Kidney capillary endothelial cell (primary cell): ENCODE measurements at regions not wholly inside any gene's neighbourhood (a gene's known extent, or its start where the extent isn't known, plus 50 kb on each side); places are given as distances from the start of the nearest gene placed in this dataset.
"Not testable (repeated sequence)": the region's sequence is repeated elsewhere in the genome, so short reads cannot be mapped to it uniquely, and the experiment has no call there.

Source experiments
- DNase-seq: peaks from one replicate; pipeline ENCODE4 v3.0.0-alpha.2; 2018; ENCODE audit warnings: low spot score

- no peak for DNase-seq
Measured at GRCh38 chr16:8187782-8188372, 402.4 kb downstream of the TMEM114 start.

DNA sequence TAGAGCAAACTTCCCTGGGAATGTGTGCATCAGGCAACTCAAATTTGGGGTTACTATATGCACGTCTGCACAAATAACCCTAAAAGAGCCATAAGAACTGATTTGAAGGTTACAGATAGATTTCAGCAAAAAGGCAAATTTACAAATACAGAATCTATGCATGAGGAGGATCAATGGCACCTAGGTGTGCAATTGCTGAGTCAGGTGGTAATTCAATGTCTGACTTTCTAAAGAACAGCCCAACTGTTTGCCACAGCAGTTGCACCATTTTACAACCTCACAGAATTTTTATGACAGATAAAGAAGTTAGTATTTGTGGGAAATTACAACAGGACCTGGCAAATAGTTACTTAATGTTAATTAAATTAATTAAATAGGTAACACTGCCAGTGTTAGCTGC is 405.5 kb downstream of the TMEM114 start:
- no peak for DNase-seq

DNA sequence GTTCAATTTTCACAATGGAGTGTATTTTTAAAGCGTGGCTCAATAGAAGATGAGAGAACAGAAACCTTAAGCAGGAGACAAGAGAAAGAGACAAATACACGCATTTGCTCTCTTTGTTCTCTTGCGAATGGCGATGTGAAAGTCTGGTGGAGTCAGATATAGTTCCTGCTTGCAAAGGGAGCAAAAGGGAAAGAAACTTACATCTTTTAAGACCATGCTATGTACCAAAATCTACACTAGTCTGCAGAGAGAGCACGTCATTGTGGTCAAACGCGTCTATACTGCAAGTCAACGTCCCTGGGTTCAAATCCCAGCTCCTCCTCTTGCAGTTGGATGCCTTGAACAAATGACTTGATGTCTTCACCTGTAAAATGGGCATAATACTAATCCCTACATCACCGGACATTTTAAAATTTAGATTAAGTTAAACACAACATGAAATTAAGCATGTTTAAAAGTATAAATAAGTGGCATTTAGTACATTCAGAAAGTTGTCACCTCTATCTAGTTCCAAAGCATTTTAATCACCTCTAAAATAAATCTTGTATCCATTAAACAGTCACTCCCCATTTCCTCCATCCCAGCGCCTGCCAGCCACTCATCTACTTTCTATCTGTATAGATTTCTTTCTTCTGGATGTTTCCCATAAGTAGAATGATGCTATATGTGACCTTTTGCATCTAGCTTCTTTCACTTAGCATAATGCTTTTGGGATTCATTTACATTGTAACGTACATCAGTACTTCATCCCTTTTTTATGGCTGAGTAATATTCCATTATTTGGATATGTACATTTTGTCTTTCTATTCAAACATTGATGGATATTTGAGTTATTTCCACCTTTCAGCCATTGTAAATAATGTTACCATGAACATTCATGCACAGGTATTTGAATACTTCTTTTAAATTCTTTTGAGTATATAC is 406.9 kb downstream of the TMEM114 start:
- no peak for DNase-seq

DNA sequence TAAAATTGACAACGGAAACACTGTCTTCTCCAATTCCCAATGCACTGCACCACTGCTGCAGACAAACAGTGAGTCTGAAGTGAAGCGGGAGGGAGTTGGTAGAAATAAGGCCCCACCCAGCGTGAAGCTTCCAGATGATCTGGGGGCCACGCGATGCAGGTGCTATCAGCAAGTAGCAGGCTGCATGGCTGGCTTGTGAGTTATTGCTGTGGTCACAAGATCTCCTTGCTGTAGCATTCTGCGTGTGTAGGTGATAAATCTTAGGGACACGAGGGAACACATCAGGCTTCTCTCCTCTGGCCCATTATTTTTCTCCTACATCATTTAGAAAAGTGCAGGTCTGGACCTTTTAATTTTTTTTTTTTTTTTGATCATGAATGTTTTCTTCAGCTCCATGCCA is 407.6 kb downstream of the TMEM114 start:
- no peak for DNase-seq

- no peak for DNase-seq
Measured at GRCh38 chr16:8179615-8180014, 410.7 kb downstream of the TMEM114 start.

GRCh38 chr16:8178271-8178670 is 412.0 kb downstream of the TMEM114 start:
- no peak for DNase-seq

GRCh38 chr16:8175411-8175810 is 414.9 kb downstream of the TMEM114 start:
- no peak for DNase-seq

- peak; percentile 64 for DNase-seq
Measured at GRCh38 chr16:8173111-8173644, 417.1 kb downstream of the TMEM114 start.

DNA sequence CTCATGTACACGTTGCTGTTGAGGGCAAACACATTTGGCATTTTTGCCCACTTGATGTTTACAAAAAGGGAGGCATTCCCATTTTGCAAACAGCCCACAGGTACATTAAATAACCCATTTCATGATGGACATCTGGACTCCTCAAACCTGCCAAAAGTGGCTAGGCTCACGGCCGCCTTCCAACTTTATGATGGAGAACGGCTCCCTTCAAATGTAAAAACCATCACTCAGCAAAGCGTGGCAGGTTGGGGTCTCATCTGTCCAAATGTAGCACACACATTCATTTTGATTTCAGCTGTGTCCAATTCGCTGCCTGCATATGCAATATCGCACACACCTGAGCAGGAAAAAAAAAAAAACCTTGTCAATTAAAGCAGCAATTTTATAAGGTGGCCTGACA is 417.8 kb downstream of the TMEM114 start:
- DNase-seq: no peak

GRCh38 chr16:8168016-8168415 is 422.3 kb downstream of the TMEM114 start:
- no peak for DNase-seq

- DNase-seq: no peak
Measured at GRCh38 chr16:8167436-8167835, 422.9 kb downstream of the TMEM114 start.

- DNase-seq: no peak
Measured at GRCh38 chr16:8158051-8158450, 432.3 kb downstream of the TMEM114 start.

- no peak for DNase-seq
Measured at GRCh38 chr16:8155275-8155674, 435.0 kb downstream of the TMEM114 start.

DNA sequence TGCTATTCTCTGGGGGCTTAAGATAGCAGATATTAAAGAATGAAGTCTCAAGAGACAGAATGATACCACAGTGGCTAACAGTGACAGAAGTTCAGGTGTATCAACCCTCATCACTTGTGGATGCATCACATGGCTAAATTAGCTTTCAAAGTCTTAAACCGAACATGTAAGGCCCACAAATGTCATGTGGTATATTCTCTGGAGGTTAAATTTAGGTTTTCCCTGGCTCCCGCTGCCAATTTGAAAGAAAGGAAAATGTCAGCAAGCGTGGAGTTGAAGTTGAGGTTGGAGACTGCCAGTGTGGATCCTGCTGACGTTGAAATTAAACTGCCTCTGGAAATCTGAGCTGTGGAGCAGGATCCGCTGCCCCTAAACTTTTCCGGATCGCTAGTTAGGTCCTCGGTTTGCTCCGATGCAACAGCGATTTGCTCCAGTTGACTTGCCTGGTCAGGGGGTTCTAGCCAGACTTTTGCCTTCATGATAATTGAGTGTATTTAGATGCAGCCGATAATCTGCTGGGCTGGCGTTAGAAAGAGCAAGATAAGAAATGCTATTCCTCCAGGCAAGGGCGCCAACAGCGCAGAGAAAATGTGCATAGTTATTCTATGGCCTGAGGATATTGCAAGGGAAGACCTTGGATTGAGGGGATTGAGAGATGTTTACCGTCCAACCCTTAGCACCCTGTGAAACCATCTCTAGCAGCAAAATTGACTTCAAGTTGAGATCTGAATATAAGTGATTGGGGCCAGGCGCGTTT is 443.9 kb downstream of the TMEM114 start:
- no peak for DNase-seq

DNA sequence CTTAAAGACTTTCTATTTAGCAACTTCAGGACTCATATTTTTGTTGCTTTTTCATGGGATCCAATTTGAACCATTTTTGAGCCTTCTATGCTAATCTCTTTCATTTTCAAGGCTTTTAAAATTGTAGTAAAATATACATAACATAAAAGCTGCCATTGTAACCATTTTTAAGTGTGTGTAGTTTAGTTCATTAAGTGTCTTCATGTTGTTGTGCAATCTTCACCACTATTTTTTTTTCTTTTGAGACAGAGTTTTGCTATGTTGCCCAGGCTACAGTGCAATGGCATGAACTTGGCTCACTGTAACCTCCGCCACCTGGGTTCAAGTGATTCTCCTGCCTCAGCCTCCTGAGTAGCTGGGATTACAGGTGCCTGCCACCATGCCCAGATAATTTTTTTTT is 451.6 kb downstream of the TMEM114 start:
- DNase-seq: no peak

DNA sequence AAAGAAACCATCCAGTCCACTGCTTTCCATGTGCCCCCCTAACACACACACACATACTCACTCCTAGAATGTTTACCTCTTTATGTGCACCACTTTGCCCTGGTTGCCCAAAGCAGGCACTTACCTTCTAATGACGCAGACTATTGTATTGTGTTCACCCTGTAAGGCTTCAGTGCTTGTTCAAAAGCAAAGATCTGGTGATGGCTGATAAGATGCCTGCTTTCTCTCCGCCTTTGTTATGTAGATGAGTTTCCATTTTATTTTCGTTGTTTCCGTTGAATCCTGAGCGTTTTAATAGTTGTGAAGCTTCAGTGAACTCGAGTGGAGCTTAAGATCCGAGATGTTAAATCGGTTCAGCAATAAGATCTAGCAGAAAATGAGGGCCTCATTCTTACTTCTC is 452.7 kb downstream of the TMEM114 start:
- no peak for DNase-seq

- no peak for DNase-seq
Measured at GRCh38 chr16:8130197-8130596, 460.1 kb downstream of the TMEM114 start.

DNA sequence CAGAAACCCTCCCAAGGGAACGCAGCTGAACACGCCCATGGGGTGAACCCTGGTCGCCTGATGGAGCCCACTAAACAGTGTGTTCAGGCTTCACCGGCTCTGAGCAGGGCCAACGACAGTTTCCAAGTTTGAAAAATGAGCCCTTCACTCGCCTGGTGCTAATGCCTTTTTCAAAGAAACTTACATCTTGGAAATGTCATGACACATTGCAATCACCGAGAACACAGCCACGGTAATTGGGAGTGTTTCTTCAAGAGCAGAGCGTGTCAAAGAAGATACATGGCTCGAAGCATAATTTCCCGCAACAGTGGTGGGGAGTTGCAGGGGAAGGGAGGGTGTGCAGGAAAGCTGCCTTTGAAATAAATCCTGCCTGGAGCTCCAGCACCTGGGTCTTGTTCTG is 463.2 kb downstream of the TMEM114 start:
- no peak for DNase-seq

- DNase-seq: no peak
Measured at GRCh38 chr16:8126313-8126712, 464.0 kb downstream of the TMEM114 start.

DNA sequence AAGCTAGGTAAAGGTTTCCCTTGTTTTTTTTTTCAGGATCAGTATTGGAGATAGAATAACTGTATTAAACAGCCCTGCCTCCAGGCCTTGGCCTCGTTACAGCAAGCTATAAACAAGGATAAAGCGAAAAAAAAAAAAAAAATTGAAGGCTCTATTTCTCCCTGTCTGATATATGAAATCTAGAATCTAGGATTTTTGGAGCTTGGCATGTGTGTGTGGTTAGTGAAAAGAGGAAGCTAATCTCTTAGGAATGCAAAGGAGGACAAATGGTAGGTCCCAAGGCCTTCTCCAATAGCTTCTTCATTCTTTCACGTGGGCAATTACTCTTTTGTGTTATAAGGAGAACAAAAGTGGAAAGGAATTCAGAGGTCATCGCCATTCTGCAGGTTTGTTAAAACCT is 470.3 kb downstream of the TMEM114 start:
- DNase-seq: no peak

DNA sequence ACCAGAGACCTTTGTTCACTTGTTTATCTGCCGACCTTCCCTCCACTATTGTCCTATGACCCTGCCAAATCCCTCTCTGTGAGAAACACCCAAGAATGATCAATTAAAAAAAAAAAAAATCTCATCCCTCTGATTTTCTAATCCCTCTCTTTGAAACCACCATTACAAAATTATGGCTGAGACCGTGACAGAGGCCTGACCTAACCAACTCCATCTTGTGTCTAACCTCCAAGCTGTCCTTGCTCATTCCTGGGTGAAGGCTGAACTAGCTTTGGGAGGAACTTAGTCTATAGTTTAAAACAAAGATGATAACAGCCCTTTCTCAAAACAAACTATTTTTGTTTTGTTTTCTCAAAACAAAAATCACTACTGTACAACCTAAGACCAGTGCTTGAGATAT is 474.5 kb downstream of the TMEM114 start:
- DNase-seq: no peak

GRCh38 chr16:8114941-8115340 is 475.4 kb downstream of the TMEM114 start:
- not testable (repeated sequence) for DNase-seq

DNA sequence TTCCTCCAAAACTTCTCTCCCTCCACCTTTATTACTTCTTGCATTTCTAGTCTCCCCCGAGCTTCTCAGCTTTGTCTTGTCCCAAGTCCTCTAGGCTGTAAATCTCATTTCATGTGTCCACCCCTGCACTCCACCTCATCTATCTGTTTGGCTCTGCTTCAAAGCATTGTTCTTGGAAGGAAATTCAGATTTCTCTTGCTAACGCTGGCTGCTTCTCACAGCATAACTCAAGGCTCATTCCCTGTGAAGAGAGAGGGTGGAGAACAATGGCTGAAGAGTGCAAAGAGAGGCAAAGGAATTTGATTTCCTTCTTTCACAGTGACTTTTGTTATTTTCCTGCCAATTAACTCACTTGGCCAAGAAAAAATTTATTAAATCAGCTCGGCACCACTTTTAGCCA is 476.5 kb downstream of the TMEM114 start:
- no peak for DNase-seq
